Fibroblast of lung (primary cell): ENCODE measurements at regions not wholly inside any gene's neighbourhood (a gene's known extent, or its start where the extent isn't known, plus 50 kb on each side); places are given as distances from the start of the nearest gene placed in this dataset.
A peak's percentile ranks its signal among the peaks of the same experiment; 100 is the strongest.

Experiments
- DNase-seq, 2 donors: peaks; one replicate each; pipeline versions ENCODE4 v3.0.0 to v3.0.0-alpha.2; 2010; ENCODE audit warnings: low read depth in 2 of 2
- H2AFZ ChIP-seq: 2 replicates; pipeline ENCODE4 v1.5.1; 2012; ENCODE audit warnings: low read length, control low read depth, inconsistent platforms
- H3K27ac ChIP-seq: 2 replicates; pipeline ENCODE4 v1.5.1; 2011; ENCODE audit warnings: low read length, control low read depth; ENCODE audit not compliant: insufficient read depth
- H3K27me3 ChIP-seq: 2 replicates; pipeline ENCODE4 v1.5.1; 2011; ENCODE audit warnings: mild to moderate bottlenecking, low read length; ENCODE audit not compliant: control insufficient read depth, insufficient read depth
- H3K36me3 ChIP-seq: 2 replicates; pipeline ENCODE4 v1.5.1; 2011; ENCODE audit warnings: low read length; ENCODE audit not compliant: control insufficient read depth, insufficient read depth
- H3K4me1 ChIP-seq: 2 replicates; pipeline ENCODE4 v1.5.1; 2011; ENCODE audit warnings: low read length; ENCODE audit not compliant: control insufficient read depth, insufficient read depth; ENCODE audit errors: extremely low read depth
- H3K4me2 ChIP-seq: 2 replicates; pipeline ENCODE4 v1.5.1; 2011; ENCODE audit warnings: low read length, control low read depth; ENCODE audit not compliant: insufficient read depth; ENCODE audit errors: extremely low read depth
- H3K4me3 ChIP-seq, 4 experiments: fragments of 200-600 bp in 1 of 4; sonication (generic) in 1 of 4; replicated peaks in 1 of 4; 2 replicates each; pipeline ENCODE4 v1.5.1; 2011 to 2016; ENCODE audit warnings: low read length in 4 of 4, low read depth in 3 of 4, mild to moderate bottlenecking in 3 of 4, control low read depth in 2 of 4, inconsistent platforms in 1 of 4, mixed read lengths in 1 of 4; ENCODE audit not compliant: insufficient read depth in 1 of 4; ENCODE audit errors: control extremely low read depth in 1 of 4
- H3K79me2 ChIP-seq: 2 replicates; pipeline ENCODE4 v1.5.1; 2012; ENCODE audit warnings: mild to moderate bottlenecking, low read length, inconsistent platforms; ENCODE audit not compliant: control insufficient read depth, insufficient read depth
- H3K9ac ChIP-seq: 2 replicates; pipeline ENCODE4 v1.5.1; 2011; ENCODE audit warnings: mild to moderate bottlenecking, low read length, control low read depth; ENCODE audit not compliant: insufficient read depth
- H3K9me3 ChIP-seq: 2 replicates; pipeline ENCODE4 v1.5.1; 2012; ENCODE audit warnings: low read depth, low read length; ENCODE audit not compliant: control insufficient read depth, insufficient read depth
- H4K20me1 ChIP-seq: 2 replicates; pipeline ENCODE4 v1.5.1; 2011; ENCODE audit warnings: low read length; ENCODE audit not compliant: control insufficient read depth, insufficient read depth; ENCODE audit errors: extremely low read depth
- EZH2 ChIP-seq: IDR thresholded peaks from 2 replicates; pipeline ENCODE4 v1.5.1; 2012; ENCODE audit warnings: low read length, control low read depth, mild to moderate bottlenecking; ENCODE audit errors: missing control alignments
- TF ChIP-seq, protein P1 (sequence below), 2 donors: IDR thresholded peaks in 1 of 2; conservative IDR thresholded peaks in 1 of 2; 1 replicate in 1 of 2; 2 replicates in 1 of 2; pipeline ENCODE4 v1.5.1; 2011 to 2012; ENCODE audit warnings: low read length in 2 of 2, control low read depth in 1 of 2, inconsistent platforms in 1 of 2, low read depth in 1 of 2, mild to moderate bottlenecking in 1 of 2

DNA sequence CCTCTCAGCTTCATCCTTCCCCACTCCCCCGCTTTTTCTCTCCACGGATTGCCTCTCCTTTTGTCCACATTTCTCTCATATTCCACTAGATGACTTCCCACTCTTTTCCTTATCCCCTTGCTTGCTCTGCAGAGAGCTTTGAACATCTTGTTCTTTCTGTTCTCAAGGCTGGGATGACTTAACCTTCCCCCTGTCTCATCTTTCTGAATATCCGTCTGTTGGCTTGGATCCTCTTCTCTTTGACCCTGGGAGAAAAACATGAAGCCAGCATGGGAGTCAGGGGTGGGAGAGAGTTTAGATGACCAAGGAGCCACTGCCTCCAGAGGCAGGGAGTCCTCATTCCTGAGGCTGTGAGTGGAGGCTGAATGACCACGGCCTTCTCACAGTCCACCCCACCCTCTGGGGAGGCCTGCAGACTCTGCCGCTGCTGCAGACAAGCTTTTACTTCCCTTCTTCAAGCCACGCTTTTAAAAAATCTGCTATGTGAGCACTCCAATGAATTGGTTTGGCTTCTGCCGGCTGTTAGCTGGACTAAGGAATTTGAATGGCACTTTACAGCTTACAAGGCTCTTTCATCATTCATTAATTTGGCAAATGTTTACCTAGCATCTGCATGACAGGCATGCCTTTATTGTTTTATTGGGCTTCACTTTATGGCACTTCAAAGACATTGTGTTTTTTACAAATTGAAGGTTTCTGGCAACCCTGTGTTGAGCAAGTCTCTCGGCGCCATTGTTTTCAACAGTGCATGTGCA lies 111.6 kb upstream of the SLC6A6 start:
- H2AFZ ChIP-seq, result no peak overlapping the region
- DNase-seq, result peak in 1 of 2 donors; percentile 18
- H3K27ac ChIP-seq, result no peak overlapping the region

DNA sequence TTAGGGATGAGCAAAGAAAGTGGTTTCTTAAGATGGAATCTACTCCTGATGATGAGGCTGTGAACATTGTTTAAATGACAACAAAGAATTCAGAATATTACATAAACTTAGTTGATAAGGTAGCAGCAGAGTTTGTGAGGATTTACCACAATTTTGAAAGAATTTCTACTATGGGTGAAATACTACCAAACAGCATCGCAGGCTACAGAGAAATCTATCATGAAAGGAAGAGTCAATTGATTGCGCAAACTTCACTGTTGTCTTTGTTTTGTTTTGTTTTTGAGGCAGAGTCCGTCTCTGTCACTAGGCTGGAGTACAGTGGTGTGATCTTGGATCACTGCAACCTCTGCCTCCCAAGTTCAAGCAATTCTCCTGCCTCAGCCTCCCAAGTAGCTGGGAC lies 107.4 kb upstream of the SLC6A6 start:
- DNase-seq, result no peak
- Histone ChIP-seq H3K36me3 (no peaks in the 10 kb centered on the region), H3K9me3 (no peaks in the 10 kb centered on the region), H3K27ac (no peak overlapping the region), H3K27me3 (peaks cover 5% of the 10 kb centered on the region), H3K4me3 (no peak overlapping the region), H3K79me2 (no peaks in the 10 kb centered on the region), H3K4me1 (no peaks in the 10 kb centered on the region), H2AFZ (no peak overlapping the region), H3K4me2 (no peak overlapping the region), H4K20me1 (no peaks in the 10 kb centered on the region), H3K9ac (no peak overlapping the region)
- TF ChIP-seq, protein P1, sequence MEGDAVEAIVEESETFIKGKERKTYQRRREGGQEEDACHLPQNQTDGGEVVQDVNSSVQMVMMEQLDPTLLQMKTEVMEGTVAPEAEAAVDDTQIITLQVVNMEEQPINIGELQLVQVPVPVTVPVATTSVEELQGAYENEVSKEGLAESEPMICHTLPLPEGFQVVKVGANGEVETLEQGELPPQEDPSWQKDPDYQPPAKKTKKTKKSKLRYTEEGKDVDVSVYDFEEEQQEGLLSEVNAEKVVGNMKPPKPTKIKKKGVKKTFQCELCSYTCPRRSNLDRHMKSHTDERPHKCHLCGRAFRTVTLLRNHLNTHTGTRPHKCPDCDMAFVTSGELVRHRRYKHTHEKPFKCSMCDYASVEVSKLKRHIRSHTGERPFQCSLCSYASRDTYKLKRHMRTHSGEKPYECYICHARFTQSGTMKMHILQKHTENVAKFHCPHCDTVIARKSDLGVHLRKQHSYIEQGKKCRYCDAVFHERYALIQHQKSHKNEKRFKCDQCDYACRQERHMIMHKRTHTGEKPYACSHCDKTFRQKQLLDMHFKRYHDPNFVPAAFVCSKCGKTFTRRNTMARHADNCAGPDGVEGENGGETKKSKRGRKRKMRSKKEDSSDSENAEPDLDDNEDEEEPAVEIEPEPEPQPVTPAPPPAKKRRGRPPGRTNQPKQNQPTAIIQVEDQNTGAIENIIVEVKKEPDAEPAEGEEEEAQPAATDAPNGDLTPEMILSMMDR (conservative IDR thresholded peaks at IDR 0.05 in 1 of 2, IDR thresholded peaks at IDR 0.05 in 1 of 2; ENCODE audit: low read depth in 1 of 2, low read length in 2 of 2), result no peak
- no peak for TF ChIP-seq EZH2

More for the DNA sequence above, 111.6 kb upstream of the SLC6A6 start:
- no peaks in the 10 kb centered on the region for H3K36me3 ChIP-seq
- no peaks in the 10 kb centered on the region for H3K4me1 ChIP-seq
- TF ChIP-seq, protein P1 (conservative IDR thresholded peaks at IDR 0.05 in 1 of 2, IDR thresholded peaks at IDR 0.05 in 1 of 2; ENCODE audit: low read depth in 1 of 2, low read length in 2 of 2), result no peak
- no peak for TF ChIP-seq EZH2
- H3K9ac ChIP-seq, result no peak overlapping the region
- no peaks in the 10 kb centered on the region for H3K79me2 ChIP-seq
- peaks cover 5% of the 10 kb centered on the region for H3K27me3 ChIP-seq
- H3K9me3 ChIP-seq, result no peaks in the 10 kb centered on the region
- H3K4me2 ChIP-seq, result no peak overlapping the region
- H3K4me3 ChIP-seq, result no peak overlapping the region
- H4K20me1 ChIP-seq, result no peaks in the 10 kb centered on the region

DNA sequence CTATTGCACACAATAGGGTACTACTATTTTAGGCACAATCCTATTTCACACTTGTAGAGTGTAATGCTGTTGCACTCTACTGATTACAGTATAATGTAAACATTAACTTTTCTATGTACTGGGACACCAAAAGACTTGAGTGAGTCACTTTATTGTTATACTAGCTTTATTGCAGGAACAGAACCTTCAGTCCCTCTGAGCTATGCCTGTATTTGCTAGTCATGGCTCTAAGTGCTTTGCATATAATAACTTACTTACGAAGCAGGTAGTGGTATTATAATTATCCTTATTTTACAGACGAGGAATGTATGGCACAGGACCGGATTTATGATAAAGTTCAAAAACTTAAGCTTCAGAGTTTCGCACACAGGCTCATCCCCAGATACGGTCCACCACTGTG lies 106.6 kb upstream of the SLC6A6 start:
- Histone ChIP-seq H4K20me1 (no peaks in the 10 kb centered on the region), H3K4me2 (no peak overlapping the region), H3K9ac (no peak overlapping the region), H2AFZ (no peak overlapping the region), H3K9me3 (no peaks in the 10 kb centered on the region), H3K27ac (no peak overlapping the region), H3K79me2 (no peaks in the 10 kb centered on the region), H3K4me3 (no peak overlapping the region), H3K4me1 (no peaks in the 10 kb centered on the region), H3K36me3 (no peaks in the 10 kb centered on the region), H3K27me3 (peaks cover under 1% of the 10 kb centered on the region)
- TF ChIP-seq EZH2, result no peak
- TF ChIP-seq, protein P1 (conservative IDR thresholded peaks at IDR 0.05 in 1 of 2, IDR thresholded peaks at IDR 0.05 in 1 of 2; ENCODE audit: low read depth in 1 of 2, low read length in 2 of 2), result no peak
- no peak for DNase-seq
